AG04449 (cell line): ENCODE measurements at regions not wholly inside any gene's neighbourhood (a gene's known extent, or its start where the extent isn't known, plus 50 kb on each side); places are given as distances from the start of the nearest gene placed in this dataset.

Experiments used
- CTCF ChIA-PET: fragments of 350-600 bp; formaldehyde crosslinking; extraction: SDS; loops from one replicate; lab custom pipeline; 2021; ENCODE audit warnings: antibody characterized with exemption; lab: Yijun Ruan, JAX
- POLR2A ChIA-PET: fragments of 400-600, 350-600 bp; formaldehyde crosslinking; extraction: SDS; loops from one replicate; lab custom pipeline; 2020; ENCODE audit warnings: antibody characterized with exemption, inconsistent platforms; lab: Yijun Ruan, JAX
- DNase-seq: peaks from one replicate; pipeline ENCODE4 v3.0.0-alpha.2; 2010; ENCODE audit warnings: low read depth, low spot score
- H3K4me3 ChIP-seq: 2 replicates; pipeline ENCODE4 v1.5.1; 2011; ENCODE audit warnings: low read depth, mild to moderate bottlenecking, control low read depth, low read length
- CTCF ChIP-seq: IDR thresholded peaks from one replicate; pipeline ENCODE4 v1.5.1; 2011; ENCODE audit warnings: mild to moderate bottlenecking, moderate library complexity, low read length, control low read depth, inconsistent platforms; ENCODE audit not compliant: insufficient read depth; ENCODE audit errors: missing control alignments

- POLR2A ChIA-PET: no interaction called here
- CTCF ChIA-PET: no interaction called here
- H3K4me3 ChIP-seq: no peak overlapping the region
- TF ChIP-seq CTCF: no peak
- no peak for DNase-seq
These were observed 72.2 kb upstream of the ZNF479 start for GRCh38 chr7:57204411-57204811.

GRCh38 chr7:57205000-57205399 lies 72.8 kb upstream of the ZNF479 start:
- DNase-seq: no peak
- H3K4me3 ChIP-seq: no peak overlapping the region
- no peak for TF ChIP-seq CTCF
- CTCF ChIA-PET: no interaction called here
- POLR2A ChIA-PET: no interaction called here

- POLR2A ChIA-PET: no interaction called here
- CTCF ChIA-PET: no interaction called here
- H3K4me3 ChIP-seq: no peak overlapping the region
- DNase-seq: no peak
- no peak for TF ChIP-seq CTCF
These were observed 75.6 kb upstream of the ZNF479 start for GRCh38 chr7:57207836-57208235.

- ChIA-PET POLR2A (no interaction called here), CTCF (no interaction called here)
- no peak overlapping the region for H3K4me3 ChIP-seq
- no peak for TF ChIP-seq CTCF
- no peak for DNase-seq
These were observed 78.0 kb upstream of the ZNF479 start for GRCh38 chr7:57210212-57210611.

GRCh38 chr7:57210871-57211270 lies 78.6 kb upstream of the ZNF479 start:
- no peak overlapping the region for H3K4me3 ChIP-seq
- ChIA-PET CTCF (no interaction called here), POLR2A (no interaction called here)
- TF ChIP-seq CTCF: no peak
- no peak for DNase-seq

- CTCF ChIA-PET: no interaction called here
- DNase-seq: no peak
- no peak for TF ChIP-seq CTCF
- POLR2A ChIA-PET: no interaction called here
- H3K4me3 ChIP-seq: no peak overlapping the region
These were observed 79.3 kb upstream of the ZNF479 start for GRCh38 chr7:57211428-57212100.
